ENCODE measurements at regions not wholly inside any gene's neighbourhood (a gene's known extent, or its start where the extent isn't known, plus 50 kb on each side); places are given as distances from the start of the nearest gene placed in this dataset.
A peak's percentile ranks its signal among the peaks of the same experiment; 100 is the strongest.

GRCh38 chr9:70478963-70479641 lies 64.6 kb upstream of the KLF9 start:
- Histone ChIP-seq H3K27me3 (ENCODE audit: control insufficient read depth in 1 of 2, insufficient read depth in 2 of 2, low read length in 2 of 2) (no peaks in the 10 kb centered on the region), H3K36me3 (ENCODE audit: control insufficient read depth in 2 of 2, insufficient read depth in 2 of 2, low read length in 1 of 2) (no peaks in the 10 kb centered on the region), H3K9me3 (ENCODE audit: control insufficient read depth in 2 of 2, insufficient read depth in 1 of 2, low read depth in 1 of 2, low read length in 1 of 2) (no peaks in the 10 kb centered on the region), H3K4me3 (ENCODE audit: low read depth in 1 of 2, low read length in 2 of 2) (no peak overlapping the region), H3K4me1 (ENCODE audit: control insufficient read depth in 2 of 2, insufficient read depth in 2 of 2, low read length in 1 of 2) (peaks cover 3 to 9% of the 10 kb centered on the region in 2 donors), H3K27ac (ENCODE audit: low read depth in 2 of 2, low read length in 1 of 2) (peak overlapping the region; percentile 97)
- 40 to 56% methylated on average over 3 of the region's 3 CpGs for WGBS, 2 donors

- Histone ChIP-seq H3K27ac (ENCODE audit: low read depth in 2 of 2, low read length in 1 of 2) (peak overlapping the region; percentile 97), H3K27me3 (ENCODE audit: control insufficient read depth in 1 of 2, insufficient read depth in 2 of 2, low read length in 2 of 2) (no peaks in the 10 kb centered on the region), H3K9me3 (ENCODE audit: control insufficient read depth in 2 of 2, insufficient read depth in 1 of 2, low read depth in 1 of 2, low read length in 1 of 2) (no peaks in the 10 kb centered on the region), H3K4me3 (ENCODE audit: low read depth in 1 of 2, low read length in 2 of 2) (no peak overlapping the region), H3K4me1 (ENCODE audit: control insufficient read depth in 2 of 2, insufficient read depth in 2 of 2, low read length in 1 of 2) (peaks cover 3 to 9% of the 10 kb centered on the region in 2 donors), H3K36me3 (ENCODE audit: control insufficient read depth in 2 of 2, insufficient read depth in 2 of 2, low read length in 1 of 2) (no peaks in the 10 kb centered on the region)
- 58 to 73% methylated on average over 2 of the region's 2 CpGs for WGBS, 2 donors
Observed at GRCh38 chr9:70477907-70478480, 63.5 kb upstream of the KLF9 start.

- H3K9me3 ChIP-seq (ENCODE audit: control insufficient read depth in 2 of 2, insufficient read depth in 1 of 2, low read depth in 1 of 2, low read length in 1 of 2) = no peaks in the 10 kb centered on the region
- H3K36me3 ChIP-seq (ENCODE audit: control insufficient read depth in 2 of 2, insufficient read depth in 2 of 2, low read length in 1 of 2) = no peaks in the 10 kb centered on the region
- peak overlapping the region in 1 of 2 donors; percentile 37 for H3K27ac ChIP-seq (ENCODE audit: low read depth in 2 of 2, low read length in 1 of 2)
- H3K27me3 ChIP-seq (ENCODE audit: control insufficient read depth in 1 of 2, insufficient read depth in 2 of 2, low read length in 2 of 2) = no peaks in the 10 kb centered on the region
- WGBS, 2 donors = 74 to 76% methylated on average over 5 of the region's 5 CpGs
- H3K4me1 ChIP-seq (ENCODE audit: control insufficient read depth in 2 of 2, insufficient read depth in 2 of 2, low read length in 1 of 2) = peaks cover 3 to 9% of the 10 kb centered on the region in 2 donors
- no peak overlapping the region for H3K4me3 ChIP-seq (ENCODE audit: low read depth in 1 of 2, low read length in 2 of 2)
Observed at GRCh38 chr9:70477146-70477745, 62.8 kb upstream of the KLF9 start.

- no peak overlapping the region for H3K4me3 ChIP-seq (ENCODE audit: low read depth in 1 of 2, low read length in 2 of 2)
- WGBS, 2 donors = 52 to 65% methylated on average over 2 of the region's 2 CpGs
- H3K4me1 ChIP-seq (ENCODE audit: control insufficient read depth in 2 of 2, insufficient read depth in 2 of 2, low read length in 1 of 2) = peaks cover 3 to 8% of the 10 kb centered on the region in 2 donors
- H3K27ac ChIP-seq (ENCODE audit: low read depth in 2 of 2, low read length in 1 of 2) = no peak overlapping the region
- H3K9me3 ChIP-seq (ENCODE audit: control insufficient read depth in 2 of 2, insufficient read depth in 1 of 2, low read depth in 1 of 2, low read length in 1 of 2) = no peaks in the 10 kb centered on the region
- H3K36me3 ChIP-seq (ENCODE audit: control insufficient read depth in 2 of 2, insufficient read depth in 2 of 2, low read length in 1 of 2) = no peaks in the 10 kb centered on the region
- H3K27me3 ChIP-seq (ENCODE audit: control insufficient read depth in 1 of 2, insufficient read depth in 2 of 2, low read length in 2 of 2) = no peaks in the 10 kb centered on the region
Observed at GRCh38 chr9:70475211-70475610, 60.8 kb upstream of the KLF9 start.

- H3K27ac ChIP-seq (ENCODE audit: low read depth in 2 of 2, low read length in 1 of 2) = peak overlapping the region in 1 of 2 donors; percentile 14
- H3K4me3 ChIP-seq (ENCODE audit: low read depth in 1 of 2, low read length in 2 of 2) = no peak overlapping the region
- 85 to 93% methylated on average over 2 of the region's 2 CpGs for WGBS, 2 donors
- no peaks in the 10 kb centered on the region for H3K36me3 ChIP-seq (ENCODE audit: control insufficient read depth in 2 of 2, insufficient read depth in 2 of 2, low read length in 1 of 2)
- H3K9me3 ChIP-seq (ENCODE audit: control insufficient read depth in 2 of 2, insufficient read depth in 1 of 2, low read depth in 1 of 2, low read length in 1 of 2) = no peaks in the 10 kb centered on the region
- no peaks in the 10 kb centered on the region for H3K27me3 ChIP-seq (ENCODE audit: control insufficient read depth in 1 of 2, insufficient read depth in 2 of 2, low read length in 2 of 2)
- H3K4me1 ChIP-seq (ENCODE audit: control insufficient read depth in 2 of 2, insufficient read depth in 2 of 2, low read length in 1 of 2) = peaks cover 3 to 8% of the 10 kb centered on the region in 2 donors
Observed at GRCh38 chr9:70474413-70474812, 60.0 kb upstream of the KLF9 start.

GRCh38 chr9:70472268-70473249 lies 58.1 kb upstream of the KLF9 start:
- no peak overlapping the region for H3K27ac ChIP-seq (ENCODE audit: low read depth in 2 of 2, low read length in 1 of 2)
- no peaks in the 10 kb centered on the region for H3K36me3 ChIP-seq (ENCODE audit: control insufficient read depth in 2 of 2, insufficient read depth in 2 of 2, low read length in 1 of 2)
- H3K4me1 ChIP-seq (ENCODE audit: control insufficient read depth in 2 of 2, insufficient read depth in 2 of 2, low read length in 1 of 2) = peaks cover 0 to 2% of the 10 kb centered on the region in 2 donors
- H3K9me3 ChIP-seq (ENCODE audit: control insufficient read depth in 2 of 2, insufficient read depth in 1 of 2, low read depth in 1 of 2, low read length in 1 of 2) = no peaks in the 10 kb centered on the region
- WGBS, 2 donors = 79 to 85% methylated on average over 14 of the region's 14 CpGs
- no peak overlapping the region for H3K4me3 ChIP-seq (ENCODE audit: low read depth in 1 of 2, low read length in 2 of 2)
- no peaks in the 10 kb centered on the region for H3K27me3 ChIP-seq (ENCODE audit: control insufficient read depth in 1 of 2, insufficient read depth in 2 of 2, low read length in 2 of 2)

- H3K9me3 ChIP-seq (ENCODE audit: control insufficient read depth in 2 of 2, insufficient read depth in 1 of 2, low read depth in 1 of 2, low read length in 1 of 2) = no peaks in the 10 kb centered on the region
- WGBS, 2 donors = 39 to 51% methylated on average over 9 of the region's 9 CpGs
- peak overlapping the region; percentile 31 to 63 for H3K27ac ChIP-seq (ENCODE audit: low read depth in 2 of 2, low read length in 1 of 2)
- H3K4me3 ChIP-seq (ENCODE audit: low read depth in 1 of 2, low read length in 2 of 2) = no peak overlapping the region
- H3K4me1 ChIP-seq (ENCODE audit: control insufficient read depth in 2 of 2, insufficient read depth in 2 of 2, low read length in 1 of 2) = peaks cover 0 to 2% of the 10 kb centered on the region in 2 donors
- no peaks in the 10 kb centered on the region for H3K36me3 ChIP-seq (ENCODE audit: control insufficient read depth in 2 of 2, insufficient read depth in 2 of 2, low read length in 1 of 2)
- H3K27me3 ChIP-seq (ENCODE audit: control insufficient read depth in 1 of 2, insufficient read depth in 2 of 2, low read length in 2 of 2) = no peaks in the 10 kb centered on the region
Observed at GRCh38 chr9:70470050-70471015, 55.9 kb upstream of the KLF9 start.

GRCh38 chr9:70468291-70468690 lies 53.8 kb upstream of the KLF9 start:
- H3K27ac ChIP-seq (ENCODE audit: low read depth in 2 of 2, low read length in 1 of 2) = no peak overlapping the region

More at GRCh38 chr9:70468291-70468690, 53.8 kb upstream of the KLF9 start:
- Histone ChIP-seq H3K27me3 (ENCODE audit: control insufficient read depth in 1 of 2, insufficient read depth in 2 of 2, low read length in 2 of 2) (no peaks in the 10 kb centered on the region), H3K4me1 (ENCODE audit: control insufficient read depth in 2 of 2, insufficient read depth in 2 of 2, low read length in 1 of 2) (peaks cover 0 to 2% of the 10 kb centered on the region in 2 donors), H3K4me3 (ENCODE audit: low read depth in 1 of 2, low read length in 2 of 2) (no peak overlapping the region), H3K9me3 (ENCODE audit: control insufficient read depth in 2 of 2, insufficient read depth in 1 of 2, low read depth in 1 of 2, low read length in 1 of 2) (no peaks in the 10 kb centered on the region), H3K36me3 (ENCODE audit: control insufficient read depth in 2 of 2, insufficient read depth in 2 of 2, low read length in 1 of 2) (no peaks in the 10 kb centered on the region)
- 86 to 91% methylated on average over 3 of the region's 3 CpGs for WGBS, 2 donors
